HepG2 (cell line): ENCODE measurements at regions not wholly inside any gene's neighbourhood (a gene's known extent, or its start where the extent isn't known, plus 50 kb on each side); places are given as distances from the start of the nearest gene placed in this dataset.

ENCODE experiments used
- ATAC-seq: fragments of 200-7000 bp; cut with Tn5 transposase; 3 replicates; pipeline ENCODE4 v1.9.1; 2020; ENCODE audit warnings: mild to moderate bottlenecking, moderate library complexity
- BruUV-seq: library from RNA; stranded (reverse); fragments of 400-500 nt; replicated peaks from 2 replicates; lab custom pipeline; 2021; lab: Mats Ljungman, UMichigan
- CTCF ChIA-PET: fragments of 300-600 bp; formaldehyde crosslinking; extraction: SDS; loops from one replicate; lab custom pipeline; 2021; ENCODE audit warnings: low total read pairs, inconsistent platforms, low intra/inter-chr PET ratio; lab: Yijun Ruan, JAX
- POLR2A ChIA-PET: fragments of 350-600 bp; sonication (Branson Sonifier 250); formaldehyde crosslinking; loops from one replicate; lab custom pipeline; 2020; ENCODE audit warnings: antibody characterized with exemption, inconsistent platforms; lab: Yijun Ruan, JAX
- DNase-seq: peaks from one replicate; pipeline ENCODE4 v3.0.0-alpha.2; 2015; ENCODE audit warnings: low spot score
- FAIRE-seq: peaks from 3 replicates; lab custom pipeline; 2011; peaks lifted over from hg19 to GRCh38; lab: Jason Lieb, UNC
- H2AFZ ChIP-seq: one replicate; pipeline ENCODE4 v1.6.1; 2011; ENCODE audit warnings: low read length, inconsistent platforms
- H3K27ac ChIP-seq: fragments of 300-600 bp; 3 replicates; pipeline ENCODE4 v1.8.0; 2011; ENCODE audit warnings: mixed run types, mild to moderate bottlenecking, mixed read lengths, low read length, inconsistent platforms; ENCODE audit not compliant: insufficient read depth; ENCODE audit errors: extremely low read length
- H3K27me3 ChIP-seq, 2 experiments: fragments of 200-600 bp in 1 of 2; 2 replicates in 1 of 2; 3 replicates in 1 of 2; pipeline versions ENCODE4 v1.6.0 to v1.8.0; 2011; ENCODE audit warnings: low read length in 2 of 2, mild to moderate bottlenecking in 2 of 2, moderate library complexity in 2 of 2, inconsistent platforms in 1 of 2; ENCODE audit not compliant: insufficient read depth in 2 of 2, control insufficient read depth in 1 of 2
- H3K36me3 ChIP-seq, 2 experiments: fragments of 200-600 bp in 1 of 2; replicated peaks in 1 of 2; 2 replicates in 1 of 2; 3 replicates in 1 of 2; pipeline versions ENCODE4 v1.5.1 to v1.8.0; 2011; ENCODE audit warnings: low read length in 2 of 2, inconsistent platforms in 1 of 2; ENCODE audit not compliant: insufficient read depth in 2 of 2, control insufficient read depth in 1 of 2
- H3K4me1 ChIP-seq: 2 replicates; pipeline ENCODE4 v1.5.1; 2012; ENCODE audit warnings: low read length, inconsistent platforms; ENCODE audit not compliant: insufficient read depth
- H3K4me2 ChIP-seq: 2 replicates; pipeline ENCODE4 v1.6.0; 2011; ENCODE audit warnings: low read depth, low read length, inconsistent platforms
- H3K4me3 ChIP-seq, 3 experiments: fragments of 200-600 bp in 1 of 3; sonication (generic), shearing (Covaris generic) in 1 of 3; replicated peaks in 1 of 3; 2 replicates each; pipeline ENCODE4 v1.5.1; 2011 to 2016; ENCODE audit warnings: low read length in 3 of 3, inconsistent platforms in 2 of 3, low read depth in 2 of 3, mild to moderate bottlenecking in 2 of 3, control low read depth in 1 of 3, mixed read lengths in 1 of 3; ENCODE audit not compliant: insufficient read depth in 1 of 3
- H3K79me2 ChIP-seq: one replicate; pipeline ENCODE4 v1.6.1; 2011; ENCODE audit warnings: low read length, inconsistent platforms; ENCODE audit not compliant: insufficient read depth
- H3K9ac ChIP-seq: 2 replicates; pipeline ENCODE4 v1.6.0; 2011; ENCODE audit warnings: mild to moderate bottlenecking, low read depth, low read length, inconsistent platforms; ENCODE audit not compliant: insufficient read depth
- H3K9me3 ChIP-seq: 2 replicates; pipeline ENCODE4 v1.5.1; 2012; ENCODE audit warnings: mild to moderate bottlenecking, low read length
- H4K20me1 ChIP-seq: 2 replicates; pipeline ENCODE4 v1.6.0; 2011; ENCODE audit warnings: inconsistent platforms, mild to moderate bottlenecking, low read length, moderate library complexity; ENCODE audit not compliant: insufficient read depth
- CBX2 ChIP-seq, 2 experiments: fragments of 200-600 bp in 1 of 2; sonication (generic); formaldehyde crosslinking in 1 of 2; IDR thresholded peaks; 2 replicates each; pipeline versions ENCODE4 v1.7.0 to v1.8.1; 2018 to 2022; ENCODE audit warnings: low read depth in 2 of 2, low read length in 1 of 2, mild to moderate bottlenecking in 1 of 2, missing genetic modification reagents in 1 of 2
- CEBPZ ChIP-seq: IDR thresholded peaks from 2 replicates; pipeline ENCODE4 v1.6.1; 2012; ENCODE audit warnings: low read length, improper control_type of control experiment
- KLF13 ChIP-seq: sonication (generic); formaldehyde crosslinking; IDR thresholded peaks from 2 replicates; pipeline ENCODE4 v1.4.0; 2020; ENCODE audit warnings: mild to moderate bottlenecking, missing genetic modification reagents
- NCOA2 ChIP-seq: sonication (generic); formaldehyde crosslinking; IDR thresholded peaks from 2 replicates; pipeline ENCODE4 v1.8.0; 2022; ENCODE audit warnings: inconsistent platforms
- SMARCE1 ChIP-seq: fragments of 450-650 bp; IDR thresholded peaks from 2 replicates; pipeline ENCODE4 v1.6.1; 2017; ENCODE audit warnings: borderline replicate concordance
- TFE3 ChIP-seq: IDR thresholded peaks from 2 replicates; pipeline ENCODE4 v1.6.1; 2016
- TOE1 ChIP-seq: sonication (generic); formaldehyde crosslinking; IDR thresholded peaks from 2 replicates; pipeline ENCODE4 v1.4.0; 2020; ENCODE audit warnings: mild to moderate bottlenecking, missing genetic modification reagents
- ZEB1 ChIP-seq: IDR thresholded peaks from 2 replicates; pipeline ENCODE4 v1.6.1; 2012; ENCODE audit warnings: mild to moderate bottlenecking, low read depth, inconsistent platforms; ENCODE audit not compliant: insufficient replicate concordance
- ZNF383 ChIP-seq: sonication (generic); formaldehyde crosslinking; IDR thresholded peaks from 2 replicates; pipeline ENCODE4 v1.4.0; 2020; ENCODE audit warnings: missing genetic modification reagents, mild to moderate bottlenecking, borderline replicate concordance
- ZNF720 ChIP-seq: sonication (generic); formaldehyde crosslinking; IDR thresholded peaks from 2 replicates; pipeline ENCODE4 v1.4.0; 2020; ENCODE audit warnings: missing genetic modification reagents
- WGBS: methylation state at CpG from one replicate; pipeline ENCODE4 v1.1.6; 2017; ENCODE audit warnings: low lambda C conversion rate; 5-methylcytosine and 5-hydroxymethylcytosine counted together
- in situ Hi-C: cut with HindIII; loops from 2 replicates; pipeline ENCODE4 v1.10.0; 2017; ENCODE audit warnings: low pct_unique_long_range_greater_than_20kb; ENCODE audit not compliant: extremely low pct_ligation_motif_present
- intact Hi-C: fragments of 100-400 bp; cut with micrococcal nuclease; formaldehyde crosslinking; loops from one replicate; pipeline ENCODE4 v1.10.0; 2022; ENCODE audit not compliant: unreplicated experiment

- Histone ChIP-seq H3K4me1 (no peaks in the 10 kb centered on the region), H3K79me2 (no peaks in the 10 kb centered on the region), H4K20me1 (no peaks in the 10 kb centered on the region), H3K4me3 (no peak overlapping the region), H3K9me3 (no peaks in the 10 kb centered on the region), H3K27me3 (no peaks in the 10 kb centered on the region), H3K4me2 (no peak overlapping the region), H3K9ac (no peak overlapping the region), H2AFZ (no peak overlapping the region), H3K36me3 (no peaks in the 10 kb centered on the region), H3K27ac (no peak overlapping the region)
- no peak for DNase-seq
- no peak for TF ChIP-seq CEBPZ
- TF ChIP-seq ZNF383 = no peak
- no peak for TF ChIP-seq SMARCE1
- TF ChIP-seq TOE1 (CRISPR knock-in tag) = no peak
- TF ChIP-seq TFE3 (CRISPR knock-in tag) = no peak
- TF ChIP-seq KLF13 (CRISPR knock-in tag) = no peak
- no peak for TF ChIP-seq NCOA2 (CRISPR knock-in tag)
- no peak for TF ChIP-seq ZEB1
- TF ChIP-seq CBX2 (IDR thresholded peaks at IDR 0.05; ENCODE audit: low read depth, low read length) = no peak
- TF ChIP-seq CBX2 (CRISPR knock-in tag; IDR thresholded peaks at IDR 0.05; ENCODE audit: low read depth) = no peak
- TF ChIP-seq ZNF720 (CRISPR knock-in tag) = no peak
- ATAC-seq = no peak
- in situ Hi-C loops = no loop called here
- no TSS peak for BruUV-seq
- POLR2A ChIA-PET = no interaction called here
- intact Hi-C loops = no loop called here
- 0% methylated on average over 2 of the region's 2 CpGs for WGBS
- CTCF ChIA-PET = no interaction called here
- FAIRE-seq = no peak
Measured at GRCh38 chr4:14912426-14912825, 89.9 kb upstream of the CPEB2 start.
